ENCODE measurements at regions not wholly inside any gene's neighbourhood (a gene's known extent, or its start where the extent isn't known, plus 50 kb on each side); places are given as distances from the start of the nearest gene placed in this dataset.

DNA sequence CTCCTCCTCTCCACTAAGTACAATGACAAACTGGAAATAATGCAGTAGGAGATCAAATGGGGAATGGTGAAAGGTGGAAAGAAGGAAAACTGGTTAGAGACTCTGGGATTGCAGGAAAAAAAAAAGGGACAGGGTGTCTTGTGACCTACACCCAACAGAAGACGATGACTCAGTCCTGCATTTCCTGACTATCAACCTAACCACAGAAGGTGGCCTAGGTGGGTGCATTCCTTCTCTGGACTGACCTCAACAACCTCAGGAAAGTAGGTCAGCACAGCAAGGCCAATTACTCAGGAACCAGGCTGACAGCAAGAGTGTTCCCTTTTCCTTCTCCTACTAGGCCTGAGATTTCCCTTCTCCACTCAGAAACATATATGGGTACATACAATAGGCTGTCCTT lies 1386.4 kb upstream of the ZEB2 start:
- H3K36me3 Mint-ChIP-seq (ENCODE audit: low read depth) = peaks cover 21% of the 10 kb centered on the region
- TF ChIP-seq NANOG (IDR thresholded peaks at IDR 0.05; ENCODE audit: borderline replicate concordance) (no peak), CREB1 (CRISPR knock-in tag; IDR thresholded peaks at IDR 0.05; ENCODE audit: low read depth) (no peak)
- TF ChIP-seq, protein P1, sequence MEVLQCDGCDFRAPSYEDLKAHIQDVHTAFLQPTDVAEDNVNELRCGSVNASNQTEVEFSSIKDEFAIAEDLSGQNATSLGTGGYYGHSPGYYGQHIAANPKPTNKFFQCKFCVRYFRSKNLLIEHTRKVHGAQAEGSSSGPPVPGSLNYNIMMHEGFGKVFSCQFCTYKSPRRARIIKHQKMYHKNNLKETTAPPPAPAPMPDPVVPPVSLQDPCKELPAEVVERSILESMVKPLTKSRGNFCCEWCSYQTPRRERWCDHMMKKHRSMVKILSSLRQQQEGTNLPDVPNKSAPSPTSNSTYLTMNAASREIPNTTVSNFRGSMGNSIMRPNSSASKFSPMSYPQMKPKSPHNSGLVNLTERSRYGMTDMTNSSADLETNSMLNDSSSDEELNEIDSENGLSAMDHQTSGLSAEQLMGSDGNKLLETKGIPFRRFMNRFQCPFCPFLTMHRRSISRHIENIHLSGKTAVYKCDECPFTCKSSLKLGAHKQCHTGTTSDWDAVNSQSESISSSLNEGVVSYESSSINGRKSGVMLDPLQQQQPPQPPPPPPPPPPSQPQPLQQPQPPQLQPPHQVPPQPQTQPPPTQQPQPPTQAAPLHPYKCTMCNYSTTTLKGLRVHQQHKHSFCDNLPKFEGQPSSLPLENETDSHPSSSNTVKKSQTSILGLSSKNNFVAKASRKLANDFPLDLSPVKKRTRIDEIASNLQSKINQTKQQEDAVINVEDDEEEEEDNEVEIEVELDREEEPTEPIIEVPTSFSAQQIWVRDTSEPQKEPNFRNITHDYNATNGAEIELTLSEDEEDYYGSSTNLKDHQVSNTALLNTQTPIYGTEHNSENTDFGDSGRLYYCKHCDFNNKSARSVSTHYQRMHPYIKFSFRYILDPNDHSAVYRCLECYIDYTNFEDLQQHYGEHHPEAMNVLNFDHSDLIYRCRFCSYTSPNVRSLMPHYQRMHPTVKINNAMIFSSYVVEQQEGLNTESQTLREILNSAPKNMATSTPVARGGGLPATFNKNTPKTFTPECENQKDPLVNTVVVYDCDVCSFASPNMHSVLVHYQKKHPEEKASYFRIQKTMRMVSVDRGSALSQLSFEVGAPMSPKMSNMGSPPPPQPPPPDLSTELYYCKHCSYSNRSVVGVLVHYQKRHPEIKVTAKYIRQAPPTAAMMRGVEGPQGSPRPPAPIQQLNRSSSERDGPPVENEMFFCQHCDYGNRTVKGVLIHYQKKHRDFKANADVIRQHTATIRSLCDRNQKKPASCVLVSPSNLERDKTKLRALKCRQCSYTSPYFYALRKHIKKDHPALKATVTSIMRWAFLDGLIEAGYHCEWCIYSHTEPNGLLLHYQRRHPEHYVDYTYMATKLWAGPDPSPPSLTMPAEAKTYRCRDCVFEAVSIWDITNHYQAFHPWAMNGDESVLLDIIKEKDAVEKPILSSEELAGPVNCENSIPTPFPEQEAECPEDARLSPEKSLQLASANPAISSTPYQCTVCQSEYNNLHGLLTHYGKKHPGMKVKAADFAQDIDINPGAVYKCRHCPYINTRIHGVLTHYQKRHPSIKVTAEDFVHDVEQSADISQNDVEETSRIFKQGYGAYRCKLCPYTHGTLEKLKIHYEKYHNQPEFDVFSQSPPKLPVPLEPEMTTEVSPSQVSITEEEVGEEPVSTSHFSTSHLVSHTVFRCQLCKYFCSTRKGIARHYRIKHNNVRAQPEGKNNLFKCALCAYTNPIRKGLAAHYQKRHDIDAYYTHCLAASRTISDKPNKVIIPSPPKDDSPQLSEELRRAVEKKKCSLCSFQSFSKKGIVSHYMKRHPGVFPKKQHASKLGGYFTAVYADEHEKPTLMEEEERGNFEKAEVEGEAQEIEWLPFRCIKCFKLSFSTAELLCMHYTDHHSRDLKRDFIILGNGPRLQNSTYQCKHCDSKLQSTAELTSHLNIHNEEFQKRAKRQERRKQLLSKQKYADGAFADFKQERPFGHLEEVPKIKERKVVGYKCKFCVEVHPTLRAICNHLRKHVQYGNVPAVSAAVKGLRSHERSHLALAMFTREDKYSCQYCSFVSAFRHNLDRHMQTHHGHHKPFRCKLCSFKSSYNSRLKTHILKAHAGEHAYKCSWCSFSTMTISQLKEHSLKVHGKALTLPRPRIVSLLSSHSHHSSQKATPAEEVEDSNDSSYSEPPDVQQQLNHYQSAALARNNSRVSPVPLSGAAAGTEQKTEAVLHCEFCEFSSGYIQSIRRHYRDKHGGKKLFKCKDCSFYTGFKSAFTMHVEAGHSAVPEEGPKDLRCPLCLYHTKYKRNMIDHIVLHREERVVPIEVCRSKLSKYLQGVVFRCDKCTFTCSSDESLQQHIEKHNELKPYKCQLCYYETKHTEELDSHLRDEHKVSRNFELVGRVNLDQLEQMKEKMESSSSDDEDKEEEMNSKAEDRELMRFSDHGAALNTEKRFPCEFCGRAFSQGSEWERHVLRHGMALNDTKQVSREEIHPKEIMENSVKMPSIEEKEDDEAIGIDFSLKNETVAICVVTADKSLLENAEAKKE (CRISPR knock-in tag; IDR thresholded peaks at IDR 0.05) = peak; percentile 93
- TF ChIP-seq, protein P2, sequence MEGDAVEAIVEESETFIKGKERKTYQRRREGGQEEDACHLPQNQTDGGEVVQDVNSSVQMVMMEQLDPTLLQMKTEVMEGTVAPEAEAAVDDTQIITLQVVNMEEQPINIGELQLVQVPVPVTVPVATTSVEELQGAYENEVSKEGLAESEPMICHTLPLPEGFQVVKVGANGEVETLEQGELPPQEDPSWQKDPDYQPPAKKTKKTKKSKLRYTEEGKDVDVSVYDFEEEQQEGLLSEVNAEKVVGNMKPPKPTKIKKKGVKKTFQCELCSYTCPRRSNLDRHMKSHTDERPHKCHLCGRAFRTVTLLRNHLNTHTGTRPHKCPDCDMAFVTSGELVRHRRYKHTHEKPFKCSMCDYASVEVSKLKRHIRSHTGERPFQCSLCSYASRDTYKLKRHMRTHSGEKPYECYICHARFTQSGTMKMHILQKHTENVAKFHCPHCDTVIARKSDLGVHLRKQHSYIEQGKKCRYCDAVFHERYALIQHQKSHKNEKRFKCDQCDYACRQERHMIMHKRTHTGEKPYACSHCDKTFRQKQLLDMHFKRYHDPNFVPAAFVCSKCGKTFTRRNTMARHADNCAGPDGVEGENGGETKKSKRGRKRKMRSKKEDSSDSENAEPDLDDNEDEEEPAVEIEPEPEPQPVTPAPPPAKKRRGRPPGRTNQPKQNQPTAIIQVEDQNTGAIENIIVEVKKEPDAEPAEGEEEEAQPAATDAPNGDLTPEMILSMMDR (conservative IDR thresholded peaks at IDR 0.05; ENCODE audit: low read depth in 2 of 2) = no peak
- peak overlapping the region; percentile 55; the same call in 1 of the 2 replicates for H3K27ac Mint-ChIP-seq
- Histone ChIP-seq H4K20me1 (replicated peaks; ENCODE audit: insufficient read depth) (no peaks in the 10 kb centered on the region), H3K27ac (ENCODE audit: low read depth) (no peak overlapping the region), H3K4me1 (ENCODE audit: insufficient read depth) (no peaks in the 10 kb centered on the region; the same call in 1 of the 2 replicates), H3K4me2 (no peak overlapping the region), H3K79me2 (replicated peaks; ENCODE audit: insufficient read depth) (no peaks in the 10 kb centered on the region), H3K36me3 (ENCODE audit: insufficient read depth) (no peaks in the 10 kb centered on the region), H3F3A (replicated peaks; ENCODE audit: low read depth) (no peaks in the 10 kb centered on the region), H3K4me3 (no peak overlapping the region), H3K9me2 (ENCODE audit: insufficient read depth) (no peaks in the 10 kb centered on the region; the same call in 1 of the 2 replicates), H3K27me3 (ENCODE audit: insufficient read depth) (no peaks in the 10 kb centered on the region), H2AFZ (no peak overlapping the region)
- peak; percentile 4 for DNase-seq (ENCODE audit: low spot score)
- peaks cover 21% of the 10 kb centered on the region for H3K9me3 Mint-ChIP-seq
- peak; percentile 29; the same call in 1 of the 3 replicates for ATAC-seq
- H3K4me3 Mint-ChIP-seq = no peak overlapping the region
- H3K27me3 Mint-ChIP-seq (ENCODE audit: insufficient read depth, low read depth, poor library complexity) = no peaks in the 10 kb centered on the region
- peaks cover 12% of the 10 kb centered on the region; the same call in 2 of the 3 replicates for H3K4me1 Mint-ChIP-seq

All from GM23338 (cell line).